Keratinocyte (primary cell): ENCODE measurements at regions not wholly inside any gene's neighbourhood (a gene's known extent, or its start where the extent isn't known, plus 50 kb on each side); places are given as distances from the start of the nearest gene placed in this dataset.

Experiments used
- DNase-seq: peaks from one replicate; pipeline ENCODE4 v3.0.0-alpha.2; 2011; ENCODE audit warnings: low read depth, missing footprints, low spot score
- FAIRE-seq: peaks from 2 replicates; lab custom pipeline; 2011; peaks lifted over from hg19 to GRCh38; lab: Jason Lieb, UNC
- H2AFZ ChIP-seq: 2 replicates; pipeline ENCODE4 v1.6.0; 2012; ENCODE audit warnings: low read length, control low read depth, inconsistent platforms; ENCODE audit not compliant: control insufficient read depth
- H3K27ac ChIP-seq: 2 replicates; pipeline ENCODE4 v1.5.1; 2011; ENCODE audit warnings: low read length; ENCODE audit not compliant: control insufficient read depth, insufficient read depth
- H3K27me3 ChIP-seq: 3 replicates; pipeline ENCODE4 v1.6.0; 2011; ENCODE audit warnings: low read length; ENCODE audit not compliant: control insufficient read depth, insufficient read depth; ENCODE audit errors: extremely low read depth
- H3K36me3 ChIP-seq, 2 experiments: 2 replicates in 1 of 2; 3 replicates in 1 of 2; pipeline ENCODE4 v1.5.1; 2011; ENCODE audit warnings: low read length in 2 of 2, mild to moderate bottlenecking in 1 of 2; ENCODE audit not compliant: control insufficient read depth in 2 of 2, insufficient read depth in 2 of 2; ENCODE audit errors: extremely low read depth in 1 of 2
- H3K4me1 ChIP-seq: 3 replicates; pipeline ENCODE4 v1.5.1; 2011; ENCODE audit warnings: low read length; ENCODE audit not compliant: control insufficient read depth, insufficient read depth; ENCODE audit errors: extremely low read depth
- H3K4me2 ChIP-seq: 3 replicates; pipeline ENCODE4 v1.6.0; 2011; ENCODE audit warnings: low read depth, low read length; ENCODE audit not compliant: control insufficient read depth, insufficient read depth; ENCODE audit errors: extremely low read depth
- H3K4me3 ChIP-seq, 3 experiments: fragments of 200-600 bp in 1 of 3; sonication (generic) in 1 of 3; 2 replicates in 2 of 3; 3 replicates in 1 of 3; pipeline ENCODE4 v1.5.1; 2011 to 2016; ENCODE audit warnings: low read length in 3 of 3, mild to moderate bottlenecking in 3 of 3, control low read depth in 2 of 3, inconsistent platforms in 1 of 3, low read depth in 1 of 3, mixed read lengths in 1 of 3, mixed run types in 1 of 3, moderate library complexity in 1 of 3; ENCODE audit not compliant: control insufficient read depth in 2 of 3, insufficient read depth in 2 of 3; ENCODE audit errors: extremely low read depth in 1 of 3
- H3K79me2 ChIP-seq: 2 replicates; pipeline ENCODE4 v1.6.0; 2012; ENCODE audit warnings: low read length; ENCODE audit not compliant: control insufficient read depth, insufficient read depth
- H3K9ac ChIP-seq: 3 replicates; pipeline ENCODE4 v1.6.0; 2011; ENCODE audit warnings: low read length; ENCODE audit not compliant: control insufficient read depth, insufficient read depth; ENCODE audit errors: extremely low read depth
- H3K9me1 ChIP-seq: 3 replicates; pipeline ENCODE4 v1.6.0; 2011; ENCODE audit warnings: low read length; ENCODE audit not compliant: control insufficient read depth, insufficient read depth; ENCODE audit errors: extremely low read depth
- H3K9me3 ChIP-seq: 2 replicates; pipeline ENCODE4 v1.5.1; 2012; ENCODE audit warnings: low read depth, low read length; ENCODE audit not compliant: control insufficient read depth
- H4K20me1 ChIP-seq: 3 replicates; pipeline ENCODE4 v1.6.0; 2011; ENCODE audit warnings: low read length; ENCODE audit not compliant: control insufficient read depth, insufficient read depth; ENCODE audit errors: extremely low read depth
- EZH2 ChIP-seq: IDR thresholded peaks from one replicate; pipeline ENCODE4 v1.6.1; 2012; ENCODE audit warnings: inconsistent platforms, mild to moderate bottlenecking, low read length, moderate library complexity
- dilution Hi-C: fragments of 300-500 bp; cut with MboI; formaldehyde crosslinking; loops from one replicate; pipeline ENCODE4 v1.7.0; 2020; ENCODE audit warnings: low sequenced_read_pairs; ENCODE audit not compliant: extremely low pct_ligation_motif_present
- TF ChIP-seq, protein P1 (sequence below), 3 experiments: IDR thresholded peaks in 1 of 3; conservative IDR thresholded peaks in 1 of 3; optimal IDR thresholded peaks in 1 of 3; 2 replicates in 2 of 3; 3 replicates in 1 of 3; pipeline versions ENCODE3 to v1.5.1; 2011; ENCODE audit warnings: low read length in 3 of 3, mild to moderate bottlenecking in 3 of 3, moderate library complexity in 2 of 3, control low read depth in 1 of 3, inconsistent platforms in 1 of 3; ENCODE audit not compliant: insufficient read depth in 2 of 3; ENCODE audit errors: extremely low read depth in 1 of 3

DNA sequence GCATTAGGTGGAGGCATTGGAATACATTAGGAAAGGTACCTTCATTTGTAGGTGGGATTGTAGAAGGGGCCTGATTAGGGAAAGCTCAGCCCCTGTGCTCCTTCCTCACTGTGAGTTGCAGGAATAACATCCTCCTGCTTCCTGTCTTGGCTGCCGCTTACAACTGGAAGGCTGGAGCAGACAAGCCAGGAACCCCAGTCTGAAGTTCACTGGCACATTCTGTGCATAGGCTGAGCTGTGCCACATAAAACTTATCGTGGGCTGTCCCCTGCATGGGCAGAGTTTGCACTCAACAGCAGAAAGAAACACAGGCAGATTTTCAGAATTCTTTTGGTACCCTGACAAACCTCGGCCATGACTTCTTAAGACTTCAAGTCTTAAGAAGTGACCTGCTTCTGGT, 200.1 kb downstream of the SALL1 start:
- Histone ChIP-seq H2AFZ (no peak overlapping the region), H3K4me1 (no peaks in the 10 kb centered on the region), H3K9me3 (no peaks in the 10 kb centered on the region), H3K4me3 (no peak overlapping the region), H3K27me3 (no peaks in the 10 kb centered on the region), H4K20me1 (no peaks in the 10 kb centered on the region), H3K9ac (no peak overlapping the region), H3K9me1 (no peaks in the 10 kb centered on the region), H3K36me3 (no peaks in the 10 kb centered on the region), H3K79me2 (no peaks in the 10 kb centered on the region), H3K27ac (no peak overlapping the region), H3K4me2 (no peak overlapping the region)
- DNase-seq (no peak), FAIRE-seq (no peak)
- dilution Hi-C loops = no loop called here
- no peak for TF ChIP-seq EZH2
- TF ChIP-seq, protein P1, sequence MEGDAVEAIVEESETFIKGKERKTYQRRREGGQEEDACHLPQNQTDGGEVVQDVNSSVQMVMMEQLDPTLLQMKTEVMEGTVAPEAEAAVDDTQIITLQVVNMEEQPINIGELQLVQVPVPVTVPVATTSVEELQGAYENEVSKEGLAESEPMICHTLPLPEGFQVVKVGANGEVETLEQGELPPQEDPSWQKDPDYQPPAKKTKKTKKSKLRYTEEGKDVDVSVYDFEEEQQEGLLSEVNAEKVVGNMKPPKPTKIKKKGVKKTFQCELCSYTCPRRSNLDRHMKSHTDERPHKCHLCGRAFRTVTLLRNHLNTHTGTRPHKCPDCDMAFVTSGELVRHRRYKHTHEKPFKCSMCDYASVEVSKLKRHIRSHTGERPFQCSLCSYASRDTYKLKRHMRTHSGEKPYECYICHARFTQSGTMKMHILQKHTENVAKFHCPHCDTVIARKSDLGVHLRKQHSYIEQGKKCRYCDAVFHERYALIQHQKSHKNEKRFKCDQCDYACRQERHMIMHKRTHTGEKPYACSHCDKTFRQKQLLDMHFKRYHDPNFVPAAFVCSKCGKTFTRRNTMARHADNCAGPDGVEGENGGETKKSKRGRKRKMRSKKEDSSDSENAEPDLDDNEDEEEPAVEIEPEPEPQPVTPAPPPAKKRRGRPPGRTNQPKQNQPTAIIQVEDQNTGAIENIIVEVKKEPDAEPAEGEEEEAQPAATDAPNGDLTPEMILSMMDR (optimal IDR thresholded peaks at IDR 0.05 in 1 of 3, IDR thresholded peaks at IDR 0.05 in 1 of 3, conservative IDR thresholded peaks at IDR 0.05 in 1 of 3; ENCODE audit: extremely low read depth in 1 of 3, insufficient read depth in 2 of 3, low read length in 3 of 3) = no peak

DNA sequence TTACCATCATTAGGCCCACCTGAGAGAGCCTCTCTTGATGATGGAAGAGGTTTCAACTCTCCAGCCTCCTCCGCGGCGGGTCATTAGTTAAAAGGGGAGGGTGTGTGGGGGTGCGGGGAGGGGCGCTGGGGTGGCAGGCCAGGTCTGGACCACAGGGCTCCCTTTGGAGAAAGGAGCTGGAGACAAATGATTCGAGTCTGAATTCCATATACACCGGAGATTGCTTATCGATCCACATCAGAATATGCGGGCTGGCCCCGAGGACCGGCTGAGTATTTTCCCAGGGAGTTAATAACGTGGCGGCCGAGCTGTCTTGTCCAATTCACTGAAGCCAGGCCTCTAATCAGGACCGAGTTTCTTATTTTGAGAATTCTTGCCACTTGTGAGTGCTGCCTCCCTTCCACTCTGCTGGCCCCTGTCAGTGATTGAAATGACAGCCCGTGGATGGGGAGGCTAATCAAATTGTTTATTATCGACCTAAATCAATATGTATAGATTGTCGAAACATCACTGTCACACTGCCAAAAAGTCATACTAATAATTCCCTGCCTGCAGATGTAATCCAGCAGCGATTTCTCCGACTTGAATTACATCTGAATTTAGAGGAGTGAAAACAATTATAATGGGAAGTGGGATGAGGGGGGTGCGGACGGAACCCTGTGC, 202.7 kb downstream of the SALL1 start:
- no peaks in the 10 kb centered on the region for H3K4me1 ChIP-seq
- H3K27me3 ChIP-seq = no peaks in the 10 kb centered on the region
- no peak for DNase-seq
- no peaks in the 10 kb centered on the region for H3K36me3 ChIP-seq
- dilution Hi-C loops = no loop called here
- no peak for TF ChIP-seq EZH2
- TF ChIP-seq, protein P1 (optimal IDR thresholded peaks at IDR 0.05 in 1 of 3, IDR thresholded peaks at IDR 0.05 in 1 of 3, conservative IDR thresholded peaks at IDR 0.05 in 1 of 3; ENCODE audit: extremely low read depth in 1 of 3, insufficient read depth in 2 of 3, low read length in 3 of 3) = no peak
- H3K9ac ChIP-seq = no peak overlapping the region
- no peaks in the 10 kb centered on the region for H4K20me1 ChIP-seq
- no peaks in the 10 kb centered on the region for H3K9me3 ChIP-seq
- no peaks in the 10 kb centered on the region for H3K9me1 ChIP-seq
- no peak for FAIRE-seq
- no peak overlapping the region for H2AFZ ChIP-seq
- H3K27ac ChIP-seq = no peak overlapping the region
- H3K79me2 ChIP-seq = no peaks in the 10 kb centered on the region
- no peak overlapping the region for H3K4me2 ChIP-seq
- no peak overlapping the region for H3K4me3 ChIP-seq
